ENCODE measurements at regions not wholly inside any gene's neighbourhood (a gene's known extent, or its start where the extent isn't known, plus 50 kb on each side); places are given as distances from the start of the nearest gene placed in this dataset.

- H2AFZ ChIP-seq (ENCODE audit: low read depth, low read length, severe bottlenecking), result no peak overlapping the region
- H3K36me3 ChIP-seq (ENCODE audit: low read length), result no peaks in the 10 kb centered on the region
- no peaks in the 10 kb centered on the region for H3K9me3 ChIP-seq (ENCODE audit: insufficient read depth, low read length)
- no peak overlapping the region for H3K9ac ChIP-seq (ENCODE audit: low read length)
- H3F3A ChIP-seq (ENCODE audit: insufficient read depth), result no peaks in the 10 kb centered on the region
- H3K4me3 ChIP-seq (ENCODE audit: insufficient read depth, low read length, poor library complexity, severe bottlenecking), result no peak overlapping the region
- H3K4me2 ChIP-seq (ENCODE audit: low read depth, low read length, poor library complexity, severe bottlenecking), result no peak overlapping the region
- no peaks in the 10 kb centered on the region for H3K9me2 ChIP-seq (replicated peaks; ENCODE audit: insufficient read depth, low read length)
- H3K27ac ChIP-seq (ENCODE audit: low read depth, low read length), result no peak overlapping the region
- H4K20me1 ChIP-seq (ENCODE audit: low read depth, low read length), result no peaks in the 10 kb centered on the region
- no peak for TF ChIP-seq CTCF (IDR thresholded peaks at IDR 0.05; ENCODE audit: insufficient read depth, low read length, poor library complexity, severe bottlenecking)
- no peak for TF ChIP-seq EZH2phosphoT487 (conservative IDR thresholded peaks at IDR 0.05; ENCODE audit: low read length)
- no peaks in the 10 kb centered on the region for H3K79me2 ChIP-seq (ENCODE audit: insufficient read depth, low read length)
- no peaks in the 10 kb centered on the region for H3K27me3 ChIP-seq (ENCODE audit: low read length)
Observed at GRCh38 chr2:241924069-241924908, 54.8 kb downstream of the RTP5 start.

- no peaks in the 10 kb centered on the region for H3K27me3 ChIP-seq (ENCODE audit: low read length)
- no peaks in the 10 kb centered on the region for H3K36me3 ChIP-seq (ENCODE audit: low read length)
- no peak overlapping the region for H3K27ac ChIP-seq (ENCODE audit: low read depth, low read length)
- H3K9me3 ChIP-seq (ENCODE audit: insufficient read depth, low read length), result no peaks in the 10 kb centered on the region
- H4K20me1 ChIP-seq (ENCODE audit: low read depth, low read length), result no peaks in the 10 kb centered on the region
- no peak overlapping the region for H2AFZ ChIP-seq (ENCODE audit: low read depth, low read length, severe bottlenecking)
- H3K79me2 ChIP-seq (ENCODE audit: insufficient read depth, low read length), result no peaks in the 10 kb centered on the region
- H3F3A ChIP-seq (ENCODE audit: insufficient read depth), result no peaks in the 10 kb centered on the region
- no peak overlapping the region for H3K9ac ChIP-seq (ENCODE audit: low read length)
- TF ChIP-seq CTCF (IDR thresholded peaks at IDR 0.05; ENCODE audit: insufficient read depth, low read length, poor library complexity, severe bottlenecking) (no peak), EZH2phosphoT487 (conservative IDR thresholded peaks at IDR 0.05; ENCODE audit: low read length) (no peak)
- no peaks in the 10 kb centered on the region for H3K9me2 ChIP-seq (replicated peaks; ENCODE audit: insufficient read depth, low read length)
- H3K4me3 ChIP-seq (ENCODE audit: insufficient read depth, low read length, poor library complexity, severe bottlenecking), result no peak overlapping the region
- H3K4me2 ChIP-seq (ENCODE audit: low read depth, low read length, poor library complexity, severe bottlenecking), result no peak overlapping the region
Observed at GRCh38 chr2:241924909-241925250, 55.4 kb downstream of the RTP5 start.

- H3F3A ChIP-seq (ENCODE audit: insufficient read depth), result no peaks in the 10 kb centered on the region
- no peak overlapping the region for H3K27ac ChIP-seq (ENCODE audit: low read depth, low read length)
- no peaks in the 10 kb centered on the region for H4K20me1 ChIP-seq (ENCODE audit: low read depth, low read length)
- no peaks in the 10 kb centered on the region for H3K36me3 ChIP-seq (ENCODE audit: low read length)
- H3K4me3 ChIP-seq (ENCODE audit: insufficient read depth, low read length, poor library complexity, severe bottlenecking), result no peak overlapping the region
- H3K27me3 ChIP-seq (ENCODE audit: low read length), result no peaks in the 10 kb centered on the region
- H2AFZ ChIP-seq (ENCODE audit: low read depth, low read length, severe bottlenecking), result no peak overlapping the region
- H3K79me2 ChIP-seq (ENCODE audit: insufficient read depth, low read length), result no peaks in the 10 kb centered on the region
- H3K9me3 ChIP-seq (ENCODE audit: insufficient read depth, low read length), result no peaks in the 10 kb centered on the region
- H3K4me2 ChIP-seq (ENCODE audit: low read depth, low read length, poor library complexity, severe bottlenecking), result no peak overlapping the region
- no peak for TF ChIP-seq CTCF (IDR thresholded peaks at IDR 0.05; ENCODE audit: insufficient read depth, low read length, poor library complexity, severe bottlenecking)
- no peak for TF ChIP-seq EZH2phosphoT487 (conservative IDR thresholded peaks at IDR 0.05; ENCODE audit: low read length)
- H3K9me2 ChIP-seq (replicated peaks; ENCODE audit: insufficient read depth, low read length), result no peaks in the 10 kb centered on the region
- H3K9ac ChIP-seq (ENCODE audit: low read length), result no peak overlapping the region
Observed at GRCh38 chr2:241925277-241925676, 55.7 kb downstream of the RTP5 start.

All from SU-DHL-6 (cell line).